ENCODE measurements at regions not wholly inside any gene's neighbourhood (a gene's known extent, or its start where the extent isn't known, plus 50 kb on each side); places are given as distances from the start of the nearest gene placed in this dataset.

- H3K4me3 ChIP-seq (ENCODE audit: low read depth, low read length), result no peak overlapping the region
- no peak for TF ChIP-seq CTCF (IDR thresholded peaks at IDR 0.05; ENCODE audit: insufficient read depth, low read length)
- no peak for DNase-seq (ENCODE audit: low read depth)
Measured at GRCh38 chr4:129246145-129246544, 150.2 kb downstream of the C4orf33 start.

GRCh38 chr4:129246910-129247461, 151.0 kb downstream of the C4orf33 start:
- no peak for TF ChIP-seq CTCF (IDR thresholded peaks at IDR 0.05; ENCODE audit: insufficient read depth, low read length)
- no peak for DNase-seq (ENCODE audit: low read depth)
- H3K4me3 ChIP-seq (ENCODE audit: low read depth, low read length), result no peak overlapping the region

- no peak for TF ChIP-seq CTCF (IDR thresholded peaks at IDR 0.05; ENCODE audit: insufficient read depth, low read length)
Measured at GRCh38 chr4:129248621-129249020, 152.7 kb downstream of the C4orf33 start.

GRCh38 chr4:129254126-129254525, 158.2 kb downstream of the C4orf33 start:
- TF ChIP-seq CTCF (IDR thresholded peaks at IDR 0.05; ENCODE audit: insufficient read depth, low read length), result no peak
- H3K4me3 ChIP-seq (ENCODE audit: low read depth, low read length), result no peak overlapping the region
- no peak for DNase-seq (ENCODE audit: low read depth)

More at GRCh38 chr4:129248621-129249020, 152.7 kb downstream of the C4orf33 start:
- H3K4me3 ChIP-seq (ENCODE audit: low read depth, low read length), result no peak overlapping the region
- no peak for DNase-seq (ENCODE audit: low read depth)

- H3K4me3 ChIP-seq (ENCODE audit: low read depth, low read length), result no peak overlapping the region
- DNase-seq (ENCODE audit: low read depth), result no peak
- no peak for TF ChIP-seq CTCF (IDR thresholded peaks at IDR 0.05; ENCODE audit: insufficient read depth, low read length)
Measured at GRCh38 chr4:129254526-129254925, 158.6 kb downstream of the C4orf33 start.

- H3K4me3 ChIP-seq (ENCODE audit: low read depth, low read length), result no peak overlapping the region
- no peak for TF ChIP-seq CTCF (IDR thresholded peaks at IDR 0.05; ENCODE audit: insufficient read depth, low read length)
- no peak for DNase-seq (ENCODE audit: low read depth)
Measured at GRCh38 chr4:129261584-129261983, 165.6 kb downstream of the C4orf33 start.
